Transverse colon (tissue), 3 donors: ENCODE measurements at regions not wholly inside any gene's neighbourhood (a gene's known extent, or its start where the extent isn't known, plus 50 kb on each side); places are given as distances from the start of the nearest gene placed in this dataset.

ENCODE experiments used
- EP300 ChIP-seq: sonication (generic); formaldehyde crosslinking; IDR thresholded peaks from one replicate; pipeline ENCODE4 v1.6.1; 2017; ENCODE audit warnings: antibody characterized with exemption, low read depth
- POLR2AphosphoS5 ChIP-seq, 3 donors: sonication (generic); formaldehyde crosslinking; IDR thresholded peaks; one replicate each; pipeline ENCODE4 v1.6.1; 2016; ENCODE audit warnings: antibody characterized with exemption in 3 of 3

DNA sequence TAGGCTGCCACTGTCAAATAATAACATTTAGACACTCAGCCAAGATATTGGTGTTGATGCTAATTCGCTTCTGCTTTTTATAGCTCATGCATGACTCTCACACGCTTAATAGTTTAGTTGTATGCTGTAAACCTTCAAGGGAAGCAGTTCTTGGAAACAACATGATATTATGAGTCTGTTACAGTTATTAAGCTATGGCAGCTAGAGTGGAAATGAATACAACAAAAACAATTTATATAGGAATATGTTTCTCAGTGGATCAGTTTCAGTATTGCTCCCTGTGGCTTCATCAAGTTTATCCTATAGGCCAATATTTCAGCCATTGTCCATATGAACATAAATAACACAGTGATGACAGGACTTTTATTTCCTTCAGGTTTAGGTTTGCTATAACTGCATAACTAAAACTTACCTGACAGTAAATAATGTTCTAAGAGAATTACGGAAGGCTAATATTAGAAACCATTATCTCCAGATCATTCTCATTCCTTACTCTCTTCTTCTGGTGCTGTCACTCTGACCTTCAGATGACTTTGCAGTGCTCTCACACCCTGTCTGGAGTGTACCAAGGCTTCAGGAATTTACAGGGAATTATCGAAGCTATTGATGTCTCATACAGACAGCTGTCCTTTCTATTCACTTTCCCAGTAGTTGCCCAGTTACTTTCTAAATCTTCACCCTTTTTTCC lies 555.0 kb downstream of the ANKRD50 start:
- TF ChIP-seq EP300: no peak
- no peak for TF ChIP-seq POLR2AphosphoS5 (IDR thresholded peaks at IDR 0.05)
